ENCODE measurements at regions not wholly inside any gene's neighbourhood (a gene's known extent, or its start where the extent isn't known, plus 50 kb on each side); places are given as distances from the start of the nearest gene placed in this dataset.
A peak's percentile ranks its signal among the peaks of the same experiment; 100 is the strongest.

DNA sequence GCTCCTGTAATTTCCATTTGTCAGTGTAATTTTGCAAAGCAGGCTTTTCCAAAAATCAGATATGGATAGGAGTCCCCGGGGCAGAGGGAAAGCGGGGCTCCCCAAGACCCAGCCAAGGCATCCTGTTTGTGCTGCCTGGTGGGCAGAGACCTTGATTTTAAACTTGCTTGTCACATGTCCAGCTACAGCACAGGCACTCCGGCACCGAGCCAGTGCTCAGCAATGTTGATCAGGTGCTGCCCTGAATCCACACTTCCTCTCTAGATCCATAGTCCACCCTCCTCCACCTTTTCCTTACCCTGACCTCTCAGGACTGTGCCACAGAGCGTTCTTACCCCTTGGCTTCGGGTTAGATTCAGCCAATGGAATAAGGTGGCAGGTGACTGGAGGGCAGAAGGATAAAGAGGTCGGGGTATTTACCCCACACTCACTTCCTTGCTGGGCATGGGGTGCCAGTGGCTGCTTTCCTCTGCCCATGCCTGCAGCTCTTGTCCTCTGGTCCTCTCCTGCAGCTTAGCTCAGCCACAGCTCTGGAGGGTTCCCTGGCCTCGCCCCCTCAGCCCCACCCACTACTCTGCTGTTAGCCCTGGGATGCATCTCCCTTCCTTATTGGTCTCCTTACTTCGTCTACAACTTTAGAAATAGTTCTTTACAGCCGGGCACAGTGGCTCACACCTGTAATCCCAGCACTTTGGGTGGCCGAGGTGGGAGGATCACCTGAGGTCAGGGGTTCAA, 80.1 kb downstream of the IRF2BPL start:
- DNase-seq, result no peak

DNA sequence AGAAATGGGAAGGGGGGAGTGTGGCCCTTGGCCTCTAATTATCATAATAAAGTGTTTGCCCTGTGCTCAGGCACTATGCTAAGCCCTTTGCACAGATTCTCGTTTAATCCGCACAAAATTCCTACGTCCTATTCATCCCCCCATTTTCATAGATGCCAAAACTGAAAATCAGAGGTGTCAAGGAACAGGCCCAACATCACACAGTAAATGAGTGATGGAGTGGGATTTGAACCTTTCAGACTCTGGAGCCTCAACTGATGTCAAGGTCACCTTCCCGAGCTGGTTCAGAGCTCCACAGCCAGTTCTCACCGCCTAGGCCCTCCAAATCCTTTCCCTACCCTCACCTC, 80.7 kb downstream of the IRF2BPL start:
- DNase-seq, result no peak

DNA sequence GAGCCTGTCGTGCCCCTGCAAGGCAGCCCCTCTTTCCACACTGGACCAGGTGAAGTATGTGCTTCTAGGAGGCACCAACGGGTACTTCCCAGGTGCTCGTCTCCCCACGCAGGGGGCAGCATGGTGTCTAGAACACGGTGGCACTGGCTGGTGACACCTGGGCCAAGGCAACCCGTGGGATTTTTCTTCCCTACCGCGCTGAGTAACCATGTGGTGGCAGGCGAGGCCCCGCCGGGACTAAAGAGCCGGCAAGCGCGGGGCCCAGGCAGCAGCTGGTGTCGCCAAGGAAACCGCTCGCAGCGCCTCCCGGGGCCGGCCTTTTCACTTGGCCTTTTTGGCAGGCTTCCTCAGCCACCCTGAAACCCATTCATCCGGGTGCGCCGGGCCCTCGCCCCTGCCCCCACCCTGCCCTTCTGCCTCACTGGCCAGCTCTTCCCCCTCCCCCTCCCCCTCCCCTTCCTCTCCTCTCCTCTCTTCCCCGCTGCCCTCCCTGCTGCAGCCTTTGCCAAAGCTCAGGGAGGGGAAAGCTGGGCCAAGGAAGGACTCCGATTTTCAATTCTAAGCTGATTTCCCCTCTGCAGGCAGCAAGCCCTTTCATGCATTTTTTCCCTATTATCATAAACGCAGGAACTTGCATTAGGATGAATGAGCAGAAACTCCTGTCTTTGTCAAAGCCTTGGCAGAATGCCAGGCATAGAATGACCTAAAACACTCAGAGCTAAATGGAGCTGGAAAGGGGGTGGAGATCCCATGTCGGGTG, 81.2 kb downstream of the IRF2BPL start:
- DNase-seq, result peak; percentile 80 to 83

- DNase-seq, result no peak
Measured at GRCh38 chr14:76946753-76947077, 81.8 kb downstream of the IRF2BPL start.

GRCh38 chr14:76943072-76943471, 85.4 kb downstream of the IRF2BPL start:
- DNase-seq, result no peak

DNA sequence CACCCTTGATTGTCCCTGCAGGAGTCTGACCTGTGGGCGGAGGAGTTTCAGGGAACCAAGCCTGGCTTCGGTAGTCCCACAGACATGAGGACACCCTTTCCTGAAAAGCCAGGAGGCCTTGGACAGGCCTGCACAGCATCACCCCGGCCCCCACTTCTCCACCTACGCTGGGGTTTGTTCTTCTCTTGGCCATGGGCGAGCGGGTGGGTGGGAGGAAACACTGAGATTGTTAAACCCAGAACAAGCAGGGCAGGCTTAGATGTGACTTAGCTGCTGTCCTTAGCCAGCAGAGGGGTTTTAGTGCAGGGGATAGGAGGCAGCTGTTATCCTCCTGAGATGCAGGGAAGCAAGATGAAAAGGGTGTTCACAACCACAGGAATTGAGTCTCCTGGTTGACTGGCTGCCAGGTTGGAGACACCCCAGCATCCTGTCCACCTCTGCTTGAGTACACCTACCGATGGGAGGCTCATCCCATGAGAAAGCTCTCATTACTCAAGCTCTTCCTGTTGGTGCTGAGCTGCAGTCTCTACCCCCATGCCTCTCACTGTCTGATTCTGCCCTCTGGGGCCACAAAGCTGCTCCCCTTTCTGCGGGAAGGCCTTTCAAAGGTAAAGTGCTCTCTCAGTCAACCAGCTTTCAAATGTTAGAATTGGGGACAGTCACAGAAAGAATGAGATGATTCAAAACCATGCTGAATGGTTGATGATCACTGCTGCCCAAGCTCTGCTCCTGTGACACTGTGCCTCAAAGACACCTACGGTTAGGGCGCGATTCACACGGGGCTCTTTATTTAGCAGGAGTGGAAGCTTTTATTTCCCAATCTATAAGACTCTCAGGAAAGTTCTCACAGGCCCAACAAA, 86.3 kb downstream of the IRF2BPL start:
- no peak for DNase-seq

GRCh38 chr14:76941544-76941943, 87.0 kb downstream of the IRF2BPL start:
- no peak for DNase-seq

DNA sequence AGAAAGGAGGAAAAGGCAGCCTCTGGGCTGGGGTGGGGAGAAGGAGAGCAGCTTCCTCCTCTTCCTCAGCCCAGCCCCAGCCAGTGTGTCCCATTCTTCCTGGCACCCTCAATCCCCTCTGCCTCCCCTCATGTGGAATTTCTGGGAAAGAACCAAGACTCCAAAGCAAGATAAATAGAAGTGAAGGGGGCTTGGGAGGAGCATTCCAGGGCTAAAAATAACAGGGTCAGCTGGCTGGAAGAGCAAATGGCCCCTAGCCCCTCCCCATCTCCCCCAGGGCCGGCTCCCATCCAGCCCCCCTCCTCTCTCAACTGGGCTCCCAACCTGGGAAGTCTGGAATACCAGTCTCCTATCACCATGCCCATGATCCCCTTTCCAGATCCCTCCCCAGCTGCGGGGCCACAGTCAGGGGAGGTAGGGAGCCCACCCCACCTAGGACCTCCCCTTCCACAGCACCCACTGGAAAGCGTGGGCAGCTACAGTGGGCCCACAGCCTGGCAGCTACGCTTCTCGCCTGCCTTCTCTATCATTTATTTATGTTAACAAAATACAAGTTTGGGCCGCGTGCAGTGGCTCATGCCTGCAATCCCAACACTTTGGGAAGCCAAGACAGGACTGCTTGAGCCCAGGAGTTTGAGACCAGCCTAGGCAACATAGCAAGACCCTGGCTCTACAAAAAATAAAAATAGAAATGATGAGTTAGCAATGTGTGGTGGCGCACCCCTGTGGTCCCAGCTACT, 88.3 kb downstream of the IRF2BPL start:
- no peak for DNase-seq

- DNase-seq, result no peak
Measured at GRCh38 chr14:76939015-76939742, 89.3 kb downstream of the IRF2BPL start.

GRCh38 chr14:76938092-76938500, 90.4 kb downstream of the IRF2BPL start:
- DNase-seq, result no peak

DNA sequence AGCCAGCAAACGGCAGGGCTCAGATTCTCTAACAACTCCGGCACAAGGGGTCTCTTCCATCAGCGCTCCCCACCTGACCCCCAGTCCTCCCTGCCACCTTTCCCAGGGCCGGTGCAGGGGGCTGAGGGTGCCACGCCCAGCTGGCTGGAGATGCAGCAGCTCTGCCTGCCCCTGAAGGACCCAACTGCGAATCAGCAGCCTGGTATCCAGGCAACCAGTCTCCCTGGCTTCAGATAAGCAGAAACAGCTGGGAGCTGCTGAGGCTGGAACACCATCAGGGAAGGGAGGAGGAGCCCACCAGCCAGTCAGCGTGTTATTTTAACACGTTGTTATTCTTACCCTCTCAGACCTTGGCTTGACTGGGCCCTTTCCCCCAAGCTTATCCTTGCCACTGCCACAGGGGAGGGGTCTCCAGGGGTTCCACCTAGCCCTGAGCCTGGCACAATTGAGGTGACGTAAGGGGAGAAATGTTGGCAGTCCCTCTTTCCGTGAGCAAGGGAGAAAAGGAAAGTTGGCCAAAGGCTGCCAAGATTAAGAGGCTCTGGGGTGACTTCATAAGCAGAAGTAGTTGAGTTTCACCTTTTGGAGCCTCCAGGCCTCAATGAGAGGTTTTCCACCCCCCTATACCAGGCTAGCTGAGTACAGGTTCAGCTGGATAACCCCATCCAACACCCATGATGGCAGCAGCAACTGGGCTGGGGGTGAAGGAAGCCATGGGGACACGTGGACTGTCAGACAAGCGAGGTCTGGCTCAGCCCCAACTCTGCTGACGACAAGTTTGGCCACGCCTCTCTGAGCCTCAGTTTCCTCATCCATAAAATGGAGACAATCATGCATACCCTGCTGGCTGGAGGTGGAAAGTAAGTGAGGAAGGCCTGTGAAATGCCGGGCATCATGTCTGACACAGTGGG, 91.1 kb downstream of the IRF2BPL start:
- DNase-seq, result no peak

- DNase-seq, result no peak
Measured at GRCh38 chr14:76936483-76936882, 92.0 kb downstream of the IRF2BPL start.

GRCh38 chr14:76933515-76933914, 95.0 kb downstream of the IRF2BPL start:
- DNase-seq, result no peak

DNA sequence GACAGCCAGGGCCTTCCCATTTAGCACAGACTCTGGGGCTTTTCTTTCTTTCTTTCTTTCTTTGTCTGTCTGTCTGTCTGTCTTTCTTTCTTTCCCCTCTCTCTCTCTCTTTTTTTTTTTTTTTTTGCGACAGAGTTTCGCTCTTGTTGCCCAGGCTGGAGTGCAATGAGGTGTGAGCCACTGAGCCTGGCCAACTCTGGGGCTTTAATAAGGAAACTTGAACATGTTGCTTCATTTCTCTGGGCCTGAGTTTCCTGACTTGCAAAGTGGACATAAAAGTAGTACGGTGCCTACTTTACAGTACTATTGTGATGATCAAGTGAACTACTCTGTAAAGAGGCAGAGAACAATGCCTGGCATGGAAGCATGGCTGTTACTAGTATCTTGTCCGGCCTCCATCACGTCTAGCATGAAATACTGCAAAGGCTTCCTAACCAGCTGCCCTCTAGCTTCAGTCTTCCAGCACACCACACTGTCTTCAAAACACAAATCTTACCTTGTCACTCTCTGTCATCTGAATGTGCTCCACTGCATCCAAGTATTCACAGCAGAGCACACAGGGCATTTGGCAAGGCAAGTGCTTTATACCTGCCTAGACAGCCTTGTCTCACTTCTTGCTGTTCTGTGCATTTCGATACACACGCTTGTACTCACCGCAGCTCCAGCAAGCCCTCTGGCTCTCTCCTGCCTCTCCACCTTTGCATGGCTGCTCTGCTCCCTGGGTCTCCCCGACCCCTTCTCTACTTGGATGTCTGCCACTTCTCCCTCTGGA, 96.7 kb downstream of the IRF2BPL start:
- DNase-seq, result no peak

GRCh38 chr14:76930549-76930948, 98.0 kb downstream of the IRF2BPL start:
- peak in 1 of 2 donors; percentile 35 for DNase-seq

- peak; percentile 68 to 77 for DNase-seq
Measured at GRCh38 chr14:76929927-76930326, 98.6 kb downstream of the IRF2BPL start.

DNA sequence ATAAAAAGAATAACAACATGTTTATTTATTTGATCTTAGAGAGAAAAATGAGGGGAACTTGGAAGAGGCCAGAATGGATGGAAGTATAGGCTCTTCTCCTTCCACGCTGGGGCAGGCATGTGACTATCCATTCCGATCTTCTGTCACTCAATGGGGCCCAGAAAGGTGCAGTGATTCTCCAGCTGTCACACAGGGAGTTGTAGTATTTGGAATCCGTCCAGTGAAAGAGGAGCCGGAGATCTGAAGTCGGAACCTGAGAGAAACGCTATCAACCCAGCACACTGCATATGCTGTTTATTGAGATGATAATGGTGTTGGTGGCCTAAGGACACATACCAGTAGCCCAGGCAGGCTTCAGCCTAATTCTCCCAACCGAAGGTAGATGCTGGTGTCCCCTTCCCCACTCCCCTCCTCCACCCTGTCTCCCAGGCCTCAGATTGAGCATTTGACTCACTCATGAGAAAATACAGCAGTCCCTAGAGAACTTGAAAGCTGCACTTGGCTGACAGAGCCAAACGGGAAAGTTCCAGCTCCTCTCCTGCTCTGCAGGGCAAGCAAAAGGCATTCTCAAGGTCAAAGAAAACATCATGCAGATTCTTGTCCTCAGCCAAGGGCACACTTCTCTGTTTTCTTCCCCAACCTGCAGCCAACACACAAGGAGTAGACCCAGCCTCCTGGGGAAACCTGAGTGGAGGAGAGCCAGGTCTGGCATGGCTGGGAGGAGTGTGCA, 100.4 kb downstream of the IRF2BPL start:
- DNase-seq, result no peak

DNA sequence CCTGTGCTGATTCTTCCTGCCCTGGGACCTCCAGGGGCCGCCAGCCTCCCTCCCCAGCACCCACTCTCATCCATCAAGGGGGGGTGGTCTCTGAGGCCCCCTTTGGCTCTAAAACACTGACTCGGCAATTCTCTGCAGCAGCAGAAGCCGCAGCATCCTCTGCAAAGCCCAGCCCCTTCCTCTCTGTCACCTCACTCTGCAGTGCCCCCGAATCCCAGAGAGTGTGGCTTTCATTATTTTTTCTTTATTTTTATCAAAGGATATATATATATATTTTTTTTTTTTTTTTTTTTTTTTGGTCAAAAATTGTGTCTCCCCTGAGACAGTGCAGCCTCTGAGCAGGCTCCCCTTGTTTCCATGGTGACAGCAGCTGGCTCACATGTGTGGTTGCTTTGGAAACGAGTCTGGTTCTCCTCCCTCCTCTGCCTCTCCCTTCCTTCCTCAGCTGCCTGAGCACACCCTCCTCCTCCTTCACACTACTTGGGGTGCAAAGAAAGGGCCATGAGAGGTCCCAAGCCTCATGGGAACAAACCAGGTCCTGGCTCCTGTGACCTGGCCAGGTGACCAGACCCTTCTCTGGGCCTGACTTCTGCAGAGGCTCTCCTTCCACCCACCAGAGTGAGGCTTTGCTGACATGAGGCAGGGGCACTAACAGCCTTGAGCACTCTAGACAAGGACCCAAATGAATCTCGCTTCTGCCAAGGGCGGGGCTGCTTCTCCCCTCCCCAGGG, 100.5 kb downstream of the LRRC74A start:
- DNase-seq, result peak; percentile 80 to 87

DNA sequence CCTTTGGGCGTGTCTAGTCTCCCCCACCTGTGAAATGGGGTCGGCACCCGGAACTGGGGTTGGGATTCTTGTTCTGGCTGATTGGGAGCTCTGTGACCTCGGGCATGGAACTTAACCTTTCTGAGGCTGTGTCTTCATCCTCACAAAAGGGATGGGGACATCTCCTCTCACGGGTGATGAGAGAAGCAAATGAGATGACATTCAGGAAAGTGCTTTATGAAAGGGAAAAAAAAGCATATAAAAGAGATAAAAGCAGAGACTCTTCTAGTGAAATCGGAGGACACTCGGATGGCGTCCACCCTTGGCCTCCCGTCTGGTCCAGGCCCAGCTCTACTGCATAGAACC, 98.9 kb downstream of the LRRC74A start:
- DNase-seq, result no peak

All from CD4-positive, alpha-beta T cell treated with Interferon alpha-2 for 1 hour (primary cell).